SH-SY5Y (cell line): ENCODE measurements at regions not wholly inside any gene's neighbourhood (a gene's known extent, or its start where the extent isn't known, plus 50 kb on each side); places are given as distances from the start of the nearest gene placed in this dataset.

Source experiments
- GATA2 ChIP-seq: IDR thresholded peaks from 2 replicates; pipeline ENCODE4 v1.6.1; 2011; ENCODE audit warnings: mild to moderate bottlenecking, low read depth, low read length
- GATA3 ChIP-seq: IDR thresholded peaks from 2 replicates; pipeline ENCODE4 v1.6.1; 2011; ENCODE audit warnings: low read depth, mild to moderate bottlenecking, low read length, moderate library complexity

DNA sequence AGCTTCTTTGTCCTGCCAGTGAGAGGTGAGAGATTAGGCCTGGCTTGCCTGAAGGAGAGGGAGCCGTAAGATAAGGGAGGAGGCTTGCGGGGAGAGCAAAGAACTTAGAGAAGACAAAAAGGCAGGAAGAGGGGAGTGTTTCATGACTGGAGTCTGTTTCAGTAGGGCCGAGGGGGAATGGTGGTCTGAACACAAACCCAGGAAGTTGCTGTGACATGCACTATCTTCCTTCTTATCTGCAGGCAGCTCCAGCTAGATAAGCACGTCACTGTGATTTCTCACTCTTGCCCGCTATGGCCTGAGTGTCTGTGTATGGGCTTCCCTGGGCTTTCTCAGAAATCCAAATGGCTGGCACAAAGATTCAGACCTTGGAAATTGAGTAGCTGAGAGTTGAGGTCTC is 307.5 kb upstream of the CLINT1 start:
- TF ChIP-seq GATA2 (peak; percentile 98), GATA3 (peak; percentile 85)
